Adipocyte (in vitro differentiated cells): ENCODE measurements at regions not wholly inside any gene's neighbourhood (a gene's known extent, or its start where the extent isn't known, plus 50 kb on each side); places are given as distances from the start of the nearest gene placed in this dataset.

ENCODE experiments used
- DNase-seq: peaks from one replicate; pipeline ENCODE4 v3.0.0-alpha.2; 2015; ENCODE audit warnings: low read depth
- H3K27me3 ChIP-seq: replicated peaks from 2 replicates; pipeline ENCODE4 v1.7.0; 2013; ENCODE audit warnings: mild to moderate bottlenecking, low read length, moderate library complexity; ENCODE audit not compliant: control insufficient read depth, insufficient read depth
- H3K36me3 ChIP-seq: 2 replicates; pipeline ENCODE4 v1.7.0; 2013; ENCODE audit warnings: low read length, mild to moderate bottlenecking, moderate library complexity; ENCODE audit not compliant: control insufficient read depth, insufficient read depth, severe bottlenecking
- H3K4me1 ChIP-seq: 2 replicates; pipeline ENCODE4 v1.7.0; 2013; ENCODE audit warnings: mild to moderate bottlenecking, low read length, moderate library complexity; ENCODE audit not compliant: control insufficient read depth, insufficient read depth
- H3K4me3 ChIP-seq: 2 replicates; pipeline ENCODE4 v1.7.0; 2013; ENCODE audit warnings: mild to moderate bottlenecking, low read length, moderate library complexity
- H3K9ac ChIP-seq: 2 replicates; pipeline ENCODE4 v1.7.0; 2013; ENCODE audit warnings: mild to moderate bottlenecking, low read length, moderate library complexity
- H3K9me3 ChIP-seq: 2 replicates; pipeline ENCODE4 v1.7.0; 2013; ENCODE audit warnings: mild to moderate bottlenecking, low read length, moderate library complexity; ENCODE audit not compliant: control insufficient read depth

DNA sequence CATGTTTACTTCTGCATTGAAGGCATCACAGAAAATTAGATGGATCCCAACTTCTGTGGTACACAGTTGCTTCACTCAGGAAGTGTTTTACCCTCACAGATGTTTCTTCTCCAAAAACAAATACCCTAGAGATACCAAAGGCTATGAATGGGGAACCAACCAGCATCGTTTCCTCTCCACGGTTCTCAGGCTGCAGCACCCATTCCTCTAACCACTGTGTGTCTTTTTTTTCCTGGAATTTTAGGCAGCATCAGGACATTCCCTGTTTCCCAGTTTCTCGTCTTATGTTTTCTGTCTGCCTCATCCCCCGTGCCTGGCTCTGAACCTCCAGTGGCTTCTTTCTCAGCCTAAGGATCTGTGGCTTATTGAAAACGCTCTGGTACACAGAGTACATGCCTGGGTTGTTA is 72.0 kb upstream of the TBX5 start:
- Histone ChIP-seq H3K9me3 (no peaks in the 10 kb centered on the region), H3K4me3 (no peak overlapping the region), H3K4me1 (peaks cover 22% of the 10 kb centered on the region), H3K36me3 (no peaks in the 10 kb centered on the region), H3K27me3 (peaks cover 61% of the 10 kb centered on the region), H3K9ac (no peak overlapping the region)
- DNase-seq, result no peak

DNA sequence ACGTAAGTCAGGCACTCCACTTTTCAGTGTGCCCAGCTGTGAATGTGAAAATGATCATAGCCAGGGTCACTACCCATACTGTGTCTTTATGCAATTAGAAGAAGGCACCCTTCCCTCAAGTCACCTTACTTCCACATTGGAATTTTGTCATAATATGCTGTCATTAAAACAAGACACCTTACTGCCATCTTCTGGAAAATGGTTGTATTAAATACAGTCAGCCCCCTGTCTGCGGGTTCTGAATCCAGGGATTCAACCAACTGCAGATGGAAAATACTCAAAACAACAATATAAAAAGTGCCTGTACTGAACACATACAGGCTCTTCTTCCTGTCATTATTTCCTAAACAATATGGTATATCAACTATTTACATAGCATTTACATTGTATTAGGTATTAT is 70.2 kb upstream of the TBX5 start:
- DNase-seq, result no peak
- Histone ChIP-seq H3K9ac (no peak overlapping the region), H3K36me3 (no peaks in the 10 kb centered on the region), H3K9me3 (no peaks in the 10 kb centered on the region), H3K4me3 (no peak overlapping the region), H3K27me3 (peaks cover 43% of the 10 kb centered on the region), H3K4me1 (peaks cover 21% of the 10 kb centered on the region)

DNA sequence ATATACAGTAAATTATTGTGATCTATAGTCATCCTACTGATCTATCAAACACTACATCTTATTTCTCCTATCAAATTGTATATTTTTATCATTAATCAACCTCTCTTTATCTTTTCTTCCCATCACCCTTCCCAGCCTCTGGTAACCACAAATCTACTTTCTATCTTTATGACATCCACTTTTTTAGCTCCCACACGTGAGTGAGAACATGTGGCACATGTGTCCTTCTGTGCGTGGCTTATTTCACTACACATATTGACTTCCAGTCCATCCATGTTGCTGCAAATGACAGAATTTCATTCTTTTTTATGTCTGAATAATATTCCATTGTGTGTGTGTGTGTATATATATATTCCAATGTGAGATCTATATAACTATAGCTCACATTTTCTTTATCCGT is 67.8 kb upstream of the TBX5 start:
- Histone ChIP-seq H3K4me3 (no peak overlapping the region), H3K9me3 (no peaks in the 10 kb centered on the region), H3K27me3 (peaks cover 31% of the 10 kb centered on the region), H3K4me1 (peaks cover 5% of the 10 kb centered on the region), H3K9ac (no peak overlapping the region), H3K36me3 (no peaks in the 10 kb centered on the region)
- no peak for DNase-seq

DNA sequence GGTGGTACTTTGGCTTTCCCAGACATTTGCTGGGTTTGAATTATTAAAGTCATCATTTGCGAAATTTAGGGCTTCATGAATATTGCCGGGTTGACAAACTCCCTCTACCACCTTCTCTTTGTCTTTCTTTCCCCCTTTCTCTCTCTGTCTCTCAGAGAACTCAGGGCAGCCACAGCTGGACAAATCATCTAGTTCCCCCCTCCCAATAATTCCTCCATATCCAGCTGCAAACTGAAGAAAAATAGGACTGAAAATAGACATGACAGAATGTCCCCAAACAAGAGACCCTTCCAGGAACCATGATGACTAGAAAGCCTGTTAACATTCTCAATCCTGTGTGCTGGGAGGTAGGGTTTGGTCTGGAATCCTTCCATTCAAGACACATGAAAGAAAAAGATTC is 67.1 kb upstream of the TBX5 start:
- no peaks in the 10 kb centered on the region for H3K36me3 ChIP-seq
- H3K4me1 ChIP-seq, result peaks cover 5% of the 10 kb centered on the region
- no peak overlapping the region for H3K4me3 ChIP-seq
- no peak for DNase-seq
- H3K9ac ChIP-seq, result no peak overlapping the region
- no peaks in the 10 kb centered on the region for H3K9me3 ChIP-seq
- peaks cover 25% of the 10 kb centered on the region for H3K27me3 ChIP-seq

DNA sequence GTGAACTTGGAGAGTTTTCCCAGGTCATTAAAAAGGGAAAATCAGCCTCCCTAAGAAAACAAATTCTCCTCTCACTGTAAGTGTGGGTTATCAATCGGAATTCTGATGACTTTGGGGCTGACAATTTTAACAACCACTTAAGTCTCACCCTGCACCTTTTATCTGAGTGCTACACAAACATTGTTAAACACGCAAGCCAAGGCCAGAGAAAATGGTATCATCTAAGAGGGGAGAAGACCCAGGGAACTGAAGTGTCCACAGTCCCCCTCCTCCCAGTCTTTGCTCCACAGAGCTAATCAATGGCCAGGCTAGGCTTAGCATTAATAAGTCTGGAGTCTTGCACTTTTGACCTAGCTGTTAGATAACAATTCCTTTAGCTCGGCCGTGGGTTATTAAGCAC is 51.7 kb upstream of the TBX5 start:
- Histone ChIP-seq H3K36me3 (no peaks in the 10 kb centered on the region), H3K9me3 (no peaks in the 10 kb centered on the region), H3K27me3 (peaks cover 32% of the 10 kb centered on the region), H3K9ac (no peak overlapping the region), H3K4me1 (peaks cover 3% of the 10 kb centered on the region), H3K4me3 (no peak overlapping the region)
- DNase-seq, result no peak
